Endothelial cell (in vitro differentiated cells): ENCODE measurements at regions not wholly inside any gene's neighbourhood (a gene's known extent, or its start where the extent isn't known, plus 50 kb on each side); places are given as distances from the start of the nearest gene placed in this dataset.

Source experiments
- DNase-seq: peaks from one replicate; pipeline ENCODE4 v3.0.0; 2021; ENCODE audit warnings: low spot score
- H3K27ac Mint-ChIP-seq: one replicate; pipeline ENCODE4 v1.8.0; 2021; ENCODE audit warnings: mixed read lengths, inconsistent platforms; ENCODE audit not compliant: unreplicated experiment
- H3K27me3 Mint-ChIP-seq: one replicate; pipeline ENCODE4 v1.8.0; 2021; ENCODE audit warnings: mild to moderate bottlenecking, moderate library complexity, mixed read lengths, inconsistent platforms; ENCODE audit not compliant: unreplicated experiment
- H3K36me3 Mint-ChIP-seq: one replicate; pipeline ENCODE4 v1.8.0; 2021; ENCODE audit warnings: mild to moderate bottlenecking, low read depth, mixed read lengths, inconsistent platforms; ENCODE audit not compliant: unreplicated experiment
- H3K4me1 Mint-ChIP-seq: one replicate; pipeline ENCODE4 v1.8.0; 2021; ENCODE audit warnings: mild to moderate bottlenecking, mixed read lengths, inconsistent platforms; ENCODE audit not compliant: unreplicated experiment
- H3K4me3 Mint-ChIP-seq: one replicate; pipeline ENCODE4 v1.8.0; 2021; ENCODE audit warnings: mild to moderate bottlenecking, mixed read lengths, inconsistent platforms; ENCODE audit not compliant: unreplicated experiment
- H3K9me3 Mint-ChIP-seq: one replicate; pipeline ENCODE4 v1.8.0; 2021; ENCODE audit warnings: mixed read lengths, inconsistent platforms; ENCODE audit not compliant: unreplicated experiment
- TF ChIP-seq, protein P1 (sequence below): fragments of 200-600 bp; sonication (generic); IDR thresholded peaks from one replicate; pipeline ENCODE4 v1.5.0; 2021; ENCODE audit warnings: antibody characterized with exemption; ENCODE audit not compliant: unreplicated experiment

DNA sequence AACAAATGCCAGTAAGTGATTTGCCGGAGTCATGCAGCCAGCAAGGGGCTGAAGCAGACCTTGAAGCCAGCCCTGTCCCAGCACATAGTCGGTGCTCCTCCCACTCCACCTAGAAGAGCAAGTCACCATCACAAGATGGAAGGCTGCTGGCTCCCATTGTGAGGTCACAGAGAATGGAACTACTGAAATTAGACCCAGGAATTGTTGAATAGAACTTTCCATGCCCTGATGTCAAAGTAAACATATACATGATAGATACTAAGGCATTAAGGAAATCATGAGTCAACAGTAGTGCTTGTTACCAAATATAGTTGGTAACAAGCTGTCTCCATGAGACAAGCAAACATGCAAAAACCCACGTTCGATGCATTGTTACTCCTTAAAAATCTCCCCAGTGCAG, 177.1 kb upstream of the MID1 start:
- H3K4me3 Mint-ChIP-seq, result no peak overlapping the region
- no peak for DNase-seq
- H3K36me3 Mint-ChIP-seq, result no peaks in the 10 kb centered on the region
- H3K27me3 Mint-ChIP-seq, result no peaks in the 10 kb centered on the region
- H3K9me3 Mint-ChIP-seq, result no peaks in the 10 kb centered on the region
- no peak overlapping the region for H3K27ac Mint-ChIP-seq
- TF ChIP-seq, protein P1, sequence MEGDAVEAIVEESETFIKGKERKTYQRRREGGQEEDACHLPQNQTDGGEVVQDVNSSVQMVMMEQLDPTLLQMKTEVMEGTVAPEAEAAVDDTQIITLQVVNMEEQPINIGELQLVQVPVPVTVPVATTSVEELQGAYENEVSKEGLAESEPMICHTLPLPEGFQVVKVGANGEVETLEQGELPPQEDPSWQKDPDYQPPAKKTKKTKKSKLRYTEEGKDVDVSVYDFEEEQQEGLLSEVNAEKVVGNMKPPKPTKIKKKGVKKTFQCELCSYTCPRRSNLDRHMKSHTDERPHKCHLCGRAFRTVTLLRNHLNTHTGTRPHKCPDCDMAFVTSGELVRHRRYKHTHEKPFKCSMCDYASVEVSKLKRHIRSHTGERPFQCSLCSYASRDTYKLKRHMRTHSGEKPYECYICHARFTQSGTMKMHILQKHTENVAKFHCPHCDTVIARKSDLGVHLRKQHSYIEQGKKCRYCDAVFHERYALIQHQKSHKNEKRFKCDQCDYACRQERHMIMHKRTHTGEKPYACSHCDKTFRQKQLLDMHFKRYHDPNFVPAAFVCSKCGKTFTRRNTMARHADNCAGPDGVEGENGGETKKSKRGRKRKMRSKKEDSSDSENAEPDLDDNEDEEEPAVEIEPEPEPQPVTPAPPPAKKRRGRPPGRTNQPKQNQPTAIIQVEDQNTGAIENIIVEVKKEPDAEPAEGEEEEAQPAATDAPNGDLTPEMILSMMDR, result no peak
- H3K4me1 Mint-ChIP-seq, result no peaks in the 10 kb centered on the region

DNA sequence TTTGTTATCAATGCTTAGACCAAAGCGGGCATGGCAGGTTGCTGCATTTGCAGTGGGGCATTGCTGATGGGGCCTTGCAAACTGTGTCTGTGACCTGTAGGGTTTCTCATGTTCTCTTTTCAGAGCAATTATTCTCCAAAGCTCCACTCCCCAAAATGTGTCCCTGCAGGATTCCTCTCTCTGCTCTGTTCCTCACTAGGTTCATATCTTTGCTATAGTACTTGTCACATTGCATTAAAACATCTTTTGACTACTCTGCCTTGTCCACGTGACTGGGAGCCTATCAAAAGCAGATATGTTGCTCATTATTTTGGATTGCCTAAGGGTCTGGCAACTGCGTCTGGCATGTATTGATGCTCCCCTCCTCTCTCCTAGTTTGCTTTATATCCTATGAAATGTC, 177.7 kb upstream of the MID1 start:
- no peaks in the 10 kb centered on the region for H3K4me1 Mint-ChIP-seq
- no peak overlapping the region for H3K27ac Mint-ChIP-seq
- H3K4me3 Mint-ChIP-seq, result no peak overlapping the region
- TF ChIP-seq, protein P1, result no peak
- H3K27me3 Mint-ChIP-seq, result no peaks in the 10 kb centered on the region
- no peak for DNase-seq
- H3K9me3 Mint-ChIP-seq, result no peaks in the 10 kb centered on the region
- no peaks in the 10 kb centered on the region for H3K36me3 Mint-ChIP-seq

DNA sequence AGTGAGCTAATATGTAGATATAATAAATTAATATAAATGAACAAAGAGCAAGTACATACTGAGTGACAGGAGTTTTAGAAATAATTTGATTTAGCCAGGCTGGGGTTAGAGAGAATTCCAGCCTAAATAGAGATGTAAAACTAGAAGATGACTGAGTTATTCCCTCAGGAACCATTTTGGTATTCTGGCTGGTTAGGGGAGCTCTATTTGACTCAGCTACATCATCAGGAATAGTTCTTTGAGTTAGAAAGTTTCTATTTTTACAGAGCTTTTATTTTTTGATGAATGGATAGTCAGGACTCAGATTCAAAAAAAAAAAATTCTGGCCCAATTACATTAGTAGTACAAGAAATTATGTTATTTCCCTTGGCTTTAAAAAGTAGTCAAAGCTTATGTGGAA, 180.4 kb upstream of the MID1 start:
- Mint-ChIP-seq H3K36me3 (no peaks in the 10 kb centered on the region), H3K4me3 (no peak overlapping the region), H3K27ac (no peak overlapping the region), H3K9me3 (no peaks in the 10 kb centered on the region), H3K27me3 (no peaks in the 10 kb centered on the region), H3K4me1 (no peaks in the 10 kb centered on the region)
- TF ChIP-seq, protein P1, result no peak
- DNase-seq, result no peak

DNA sequence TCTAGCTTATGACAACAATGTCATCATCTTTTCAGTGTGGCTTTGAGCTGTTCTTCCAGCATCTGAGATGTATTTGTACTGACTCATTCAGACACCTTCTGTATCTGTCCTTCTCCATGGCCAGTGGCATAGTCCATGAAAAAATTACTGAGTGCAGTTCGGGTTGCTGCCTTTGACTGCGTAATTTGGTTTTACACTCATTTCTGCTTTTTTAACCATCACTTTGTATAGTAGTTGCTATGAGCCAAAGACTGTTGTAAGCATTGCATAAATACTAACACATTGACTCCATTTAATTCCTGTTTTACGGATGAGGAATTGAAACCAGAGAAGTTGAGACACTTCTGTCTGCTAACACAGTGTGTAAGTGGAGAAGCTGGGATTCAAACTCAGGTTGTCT, 190.7 kb upstream of the MID1 start:
- no peak for DNase-seq
- no peaks in the 10 kb centered on the region for H3K4me1 Mint-ChIP-seq
- TF ChIP-seq, protein P1, result no peak
- no peak overlapping the region for H3K4me3 Mint-ChIP-seq
- H3K9me3 Mint-ChIP-seq, result no peaks in the 10 kb centered on the region
- H3K36me3 Mint-ChIP-seq, result no peaks in the 10 kb centered on the region
- H3K27ac Mint-ChIP-seq, result no peak overlapping the region
- H3K27me3 Mint-ChIP-seq, result no peaks in the 10 kb centered on the region

DNA sequence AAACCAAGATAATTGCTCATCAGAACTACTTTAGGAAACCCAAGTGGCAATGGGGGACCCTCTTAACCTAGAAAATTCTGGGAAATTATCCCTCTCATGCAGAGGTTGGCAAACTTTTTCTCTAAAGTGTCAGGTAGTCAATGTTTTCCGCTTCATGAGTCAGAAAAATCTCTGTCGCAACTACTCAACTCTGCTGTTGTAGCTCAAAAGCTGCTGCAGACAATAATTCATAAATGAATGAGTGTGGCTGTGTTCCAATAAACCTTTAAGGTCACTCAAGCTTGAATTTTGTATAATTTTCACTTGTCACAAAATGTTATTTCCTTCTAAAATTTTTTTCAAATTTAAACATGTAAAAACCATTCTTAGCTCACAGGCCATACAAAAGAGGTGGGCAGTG, 193.4 kb upstream of the MID1 start:
- H3K9me3 Mint-ChIP-seq, result no peaks in the 10 kb centered on the region
- TF ChIP-seq, protein P1, result no peak
- no peaks in the 10 kb centered on the region for H3K36me3 Mint-ChIP-seq
- H3K27me3 Mint-ChIP-seq, result no peaks in the 10 kb centered on the region
- no peak overlapping the region for H3K4me3 Mint-ChIP-seq
- no peak for DNase-seq
- H3K4me1 Mint-ChIP-seq, result no peaks in the 10 kb centered on the region
- no peak overlapping the region for H3K27ac Mint-ChIP-seq
